PC-3 (cell line): ENCODE measurements at regions not wholly inside any gene's neighbourhood (a gene's known extent, or its start where the extent isn't known, plus 50 kb on each side); places are given as distances from the start of the nearest gene placed in this dataset.

Experiments
- EZH2 ChIP-seq: fragments of 300-600 bp; sonication (generic); IDR thresholded peaks from one replicate; pipeline ENCODE4 v1.6.1; 2017; ENCODE audit warnings: antibody characterized with exemption, mild to moderate bottlenecking, low read length; ENCODE audit not compliant: unreplicated experiment
- TF ChIP-seq, protein P1 (sequence below): fragments of 300-600 bp; sonication (generic); conservative IDR thresholded peaks from 2 replicates; pipeline ENCODE4 v1.5.1; 2017; ENCODE audit warnings: antibody characterized with exemption, low read depth, mild to moderate bottlenecking, low read length

DNA sequence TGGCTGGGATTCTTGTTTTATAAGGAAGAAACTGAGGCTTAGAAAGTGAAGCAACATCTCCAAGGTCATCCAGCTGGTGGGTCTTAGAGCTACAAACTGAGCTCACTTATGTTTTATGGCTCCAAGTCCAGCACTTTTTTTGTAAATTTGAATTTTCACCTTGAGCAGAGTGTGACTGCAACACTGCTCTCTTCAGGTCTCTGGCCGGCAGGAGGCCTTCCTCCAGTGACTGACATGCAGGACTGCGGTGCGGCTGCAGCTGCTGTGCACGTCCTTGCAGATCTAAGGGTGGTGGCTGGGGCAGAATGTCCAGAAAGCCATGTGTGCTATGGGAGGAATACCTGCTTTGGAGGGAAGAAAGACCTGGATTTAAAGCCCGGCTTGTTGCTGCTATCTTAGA, 284.2 kb upstream of the POU3F1 start:
- TF ChIP-seq, protein P1, sequence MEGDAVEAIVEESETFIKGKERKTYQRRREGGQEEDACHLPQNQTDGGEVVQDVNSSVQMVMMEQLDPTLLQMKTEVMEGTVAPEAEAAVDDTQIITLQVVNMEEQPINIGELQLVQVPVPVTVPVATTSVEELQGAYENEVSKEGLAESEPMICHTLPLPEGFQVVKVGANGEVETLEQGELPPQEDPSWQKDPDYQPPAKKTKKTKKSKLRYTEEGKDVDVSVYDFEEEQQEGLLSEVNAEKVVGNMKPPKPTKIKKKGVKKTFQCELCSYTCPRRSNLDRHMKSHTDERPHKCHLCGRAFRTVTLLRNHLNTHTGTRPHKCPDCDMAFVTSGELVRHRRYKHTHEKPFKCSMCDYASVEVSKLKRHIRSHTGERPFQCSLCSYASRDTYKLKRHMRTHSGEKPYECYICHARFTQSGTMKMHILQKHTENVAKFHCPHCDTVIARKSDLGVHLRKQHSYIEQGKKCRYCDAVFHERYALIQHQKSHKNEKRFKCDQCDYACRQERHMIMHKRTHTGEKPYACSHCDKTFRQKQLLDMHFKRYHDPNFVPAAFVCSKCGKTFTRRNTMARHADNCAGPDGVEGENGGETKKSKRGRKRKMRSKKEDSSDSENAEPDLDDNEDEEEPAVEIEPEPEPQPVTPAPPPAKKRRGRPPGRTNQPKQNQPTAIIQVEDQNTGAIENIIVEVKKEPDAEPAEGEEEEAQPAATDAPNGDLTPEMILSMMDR = no peak
- TF ChIP-seq EZH2 = no peak
